MM.1S (cell line): ENCODE measurements at regions not wholly inside any gene's neighbourhood (a gene's known extent, or its start where the extent isn't known, plus 50 kb on each side); places are given as distances from the start of the nearest gene placed in this dataset.

Source experiments
- DNase-seq: peaks from one replicate; pipeline ENCODE4 v3.0.0-alpha.2; 2015
- H2AFZ ChIP-seq: fragments of 300-600 bp; sonication (generic); 2 replicates; pipeline ENCODE4 v1.6.0; 2016; ENCODE audit warnings: antibody characterized with exemption, low read length
- H3F3A ChIP-seq: fragments of 300-600 bp; sonication (generic); 2 replicates; pipeline ENCODE4 v1.6.1; 2016; ENCODE audit warnings: mild to moderate bottlenecking, antibody characterized with exemption, low read length, moderate library complexity, mixed read lengths; ENCODE audit not compliant: insufficient read depth
- H3K27ac ChIP-seq: fragments of 300-600 bp; sonication (generic); 2 replicates; pipeline ENCODE4 v1.5.1; 2016; ENCODE audit warnings: mild to moderate bottlenecking, low read length
- H3K27me3 ChIP-seq: fragments of 300-600 bp; sonication (generic); replicated peaks from 2 replicates; pipeline ENCODE4 v1.6.0; 2016; ENCODE audit warnings: low read length; ENCODE audit not compliant: insufficient read depth
- H3K36me3 ChIP-seq: fragments of 300-600 bp; sonication (generic); replicated peaks from 2 replicates; pipeline ENCODE4 v1.6.1; 2016; ENCODE audit warnings: mild to moderate bottlenecking, low read length, mixed read lengths; ENCODE audit not compliant: insufficient read depth
- H3K4me1 ChIP-seq: fragments of 300-600 bp; sonication (generic); 2 replicates; pipeline ENCODE4 v1.6.1; 2016; ENCODE audit warnings: low read length, mixed read lengths
- H3K4me2 ChIP-seq: fragments of 300-600 bp; sonication (generic); 2 replicates; pipeline ENCODE4 v1.6.0; 2016; ENCODE audit warnings: low read depth, low read length
- H3K4me3 ChIP-seq: fragments of 300-600 bp; sonication (generic); 2 replicates; pipeline ENCODE4 v1.5.1; 2016; ENCODE audit warnings: low read length, mixed read lengths
- H3K79me2 ChIP-seq: fragments of 300-600 bp; sonication (generic); 2 replicates; pipeline ENCODE4 v1.6.1; 2016; ENCODE audit warnings: mixed run types, low read length, mixed read lengths
- H3K9ac ChIP-seq: fragments of 300-600 bp; sonication (generic); 2 replicates; pipeline ENCODE4 v1.6.1; 2016; ENCODE audit warnings: low read length, mixed read lengths
- H3K9me2 ChIP-seq: fragments of 300-600 bp; sonication (generic); replicated peaks from 2 replicates; pipeline ENCODE4 v1.6.1; 2016; ENCODE audit warnings: mild to moderate bottlenecking, low read length, mixed read lengths; ENCODE audit not compliant: insufficient read depth
- H3K9me3 ChIP-seq: fragments of 300-600 bp; sonication (generic); replicated peaks from 2 replicates; pipeline ENCODE4 v1.6.1; 2016; ENCODE audit warnings: mild to moderate bottlenecking, low read length, mixed read lengths; ENCODE audit not compliant: insufficient read depth
- H4K20me1 ChIP-seq: fragments of 300-600 bp; sonication (generic); 2 replicates; pipeline ENCODE4 v1.6.1; 2016; ENCODE audit warnings: mild to moderate bottlenecking, low read length, moderate library complexity, mixed read lengths; ENCODE audit not compliant: insufficient read depth
- EZH2 ChIP-seq: fragments of 300-600 bp; sonication (generic); optimal IDR thresholded peaks from 2 replicates; pipeline ENCODE3; 2017; ENCODE audit warnings: low read depth, mild to moderate bottlenecking, antibody characterized with exemption, low read length, mixed read lengths
- EZH2phosphoT487 ChIP-seq: fragments of 300-600 bp; sonication (generic); IDR thresholded peaks from 2 replicates; pipeline ENCODE4 v1.6.1; 2018; ENCODE audit warnings: antibody characterized with exemption, low read length
- TF ChIP-seq, protein P1 (sequence below): fragments of 300-600 bp; sonication (generic); IDR thresholded peaks from 2 replicates; pipeline ENCODE4 v1.5.1; 2016; ENCODE audit warnings: antibody characterized with exemption, low read length, mixed read lengths

DNA sequence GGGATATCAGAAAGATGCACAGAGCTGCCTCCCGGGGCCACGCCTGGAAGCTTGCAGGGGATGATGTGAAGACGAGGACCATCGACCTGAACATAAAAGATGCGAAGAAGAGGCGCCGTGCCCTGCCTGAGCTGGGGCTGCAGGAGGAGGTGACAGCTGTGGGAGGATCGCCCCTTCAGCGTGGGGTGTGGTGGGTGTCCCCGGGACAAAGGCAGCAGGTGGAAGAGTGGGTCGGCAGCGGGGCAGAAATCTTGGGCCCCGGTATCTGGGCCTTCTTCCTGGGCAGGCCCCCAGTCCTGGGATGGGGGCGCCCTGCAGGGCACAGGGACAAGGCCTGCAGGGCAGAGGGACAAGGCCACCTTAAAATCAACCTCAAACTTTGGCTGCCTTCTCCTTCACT lies 134.9 kb downstream of the OR13A1 start:
- H3K9ac ChIP-seq: no peak overlapping the region
- no peak for DNase-seq
- H3K4me2 ChIP-seq: no peak overlapping the region

DNA sequence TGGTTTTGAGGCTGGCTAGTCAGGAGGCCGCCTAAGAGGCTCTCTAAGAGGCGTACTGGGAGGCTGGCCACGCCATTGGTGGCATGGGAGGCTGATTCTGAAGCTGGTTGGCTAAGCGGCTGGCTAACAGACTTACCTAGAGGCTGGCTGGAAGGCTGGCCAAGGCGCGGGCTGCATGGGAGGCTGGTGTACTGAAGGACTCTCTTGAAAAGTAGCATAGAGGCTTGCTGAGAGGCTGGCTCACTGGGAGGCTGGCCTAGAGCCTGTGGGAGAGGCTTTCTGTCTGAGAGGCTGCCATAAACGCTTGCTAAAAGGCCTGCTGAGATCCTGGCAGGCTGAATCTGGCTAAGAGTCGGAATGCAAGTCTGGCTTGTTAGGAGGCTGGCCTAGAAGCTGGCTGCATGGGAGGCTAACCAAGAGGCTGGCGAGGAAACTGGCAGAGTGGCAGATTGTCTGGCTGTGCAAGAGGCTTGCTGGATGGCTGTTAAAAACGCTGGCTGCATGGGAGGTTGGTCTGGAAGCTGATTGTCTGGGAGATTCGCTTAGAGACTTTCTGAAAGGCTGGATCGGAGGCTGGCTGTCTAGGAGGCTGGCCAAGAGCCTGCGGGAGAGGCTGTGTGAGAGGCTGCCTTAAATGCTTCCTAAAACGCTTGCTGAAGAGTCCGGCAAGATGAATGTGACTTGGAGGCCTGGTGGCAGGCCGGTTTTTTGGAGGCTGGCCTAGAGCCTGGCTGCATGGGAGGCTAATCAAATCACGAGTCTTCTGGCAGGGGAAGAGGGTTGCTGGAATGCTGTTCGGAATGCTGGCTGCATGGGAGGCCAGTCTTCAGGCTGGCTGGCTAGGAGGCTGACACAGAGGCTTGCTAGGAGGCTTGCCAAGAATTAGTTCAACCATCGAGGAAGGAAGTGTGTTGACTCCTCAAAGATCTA lies 134.2 kb downstream of the OR13A1 start:
- Histone ChIP-seq H3K36me3 (no peaks in the 10 kb centered on the region), H2AFZ (no peak overlapping the region), H3F3A (no peaks in the 10 kb centered on the region), H3K4me2 (no peak overlapping the region), H3K79me2 (no peaks in the 10 kb centered on the region), H3K27ac (no peak overlapping the region), H4K20me1 (no peaks in the 10 kb centered on the region), H3K4me3 (no peak overlapping the region), H3K4me1 (peaks cover 5% of the 10 kb centered on the region; the same call in 1 of the 2 replicates), H3K9me3 (no peaks in the 10 kb centered on the region), H3K27me3 (no peaks in the 10 kb centered on the region), H3K9me2 (no peaks in the 10 kb centered on the region), H3K9ac (no peak overlapping the region)
- no peak for DNase-seq
- TF ChIP-seq EZH2: no peak
- no peak for TF ChIP-seq EZH2phosphoT487
- TF ChIP-seq, protein P1, sequence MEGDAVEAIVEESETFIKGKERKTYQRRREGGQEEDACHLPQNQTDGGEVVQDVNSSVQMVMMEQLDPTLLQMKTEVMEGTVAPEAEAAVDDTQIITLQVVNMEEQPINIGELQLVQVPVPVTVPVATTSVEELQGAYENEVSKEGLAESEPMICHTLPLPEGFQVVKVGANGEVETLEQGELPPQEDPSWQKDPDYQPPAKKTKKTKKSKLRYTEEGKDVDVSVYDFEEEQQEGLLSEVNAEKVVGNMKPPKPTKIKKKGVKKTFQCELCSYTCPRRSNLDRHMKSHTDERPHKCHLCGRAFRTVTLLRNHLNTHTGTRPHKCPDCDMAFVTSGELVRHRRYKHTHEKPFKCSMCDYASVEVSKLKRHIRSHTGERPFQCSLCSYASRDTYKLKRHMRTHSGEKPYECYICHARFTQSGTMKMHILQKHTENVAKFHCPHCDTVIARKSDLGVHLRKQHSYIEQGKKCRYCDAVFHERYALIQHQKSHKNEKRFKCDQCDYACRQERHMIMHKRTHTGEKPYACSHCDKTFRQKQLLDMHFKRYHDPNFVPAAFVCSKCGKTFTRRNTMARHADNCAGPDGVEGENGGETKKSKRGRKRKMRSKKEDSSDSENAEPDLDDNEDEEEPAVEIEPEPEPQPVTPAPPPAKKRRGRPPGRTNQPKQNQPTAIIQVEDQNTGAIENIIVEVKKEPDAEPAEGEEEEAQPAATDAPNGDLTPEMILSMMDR: no peak

More for the DNA sequence above, 134.9 kb downstream of the OR13A1 start:
- Histone ChIP-seq H2AFZ (no peak overlapping the region), H3K4me3 (no peak overlapping the region), H3F3A (no peaks in the 10 kb centered on the region), H3K36me3 (no peaks in the 10 kb centered on the region), H3K9me3 (no peaks in the 10 kb centered on the region), H3K79me2 (no peaks in the 10 kb centered on the region), H4K20me1 (no peaks in the 10 kb centered on the region), H3K4me1 (peaks cover 5% of the 10 kb centered on the region; the same call in 1 of the 2 replicates), H3K27me3 (no peaks in the 10 kb centered on the region), H3K27ac (no peak overlapping the region), H3K9me2 (no peaks in the 10 kb centered on the region)
- TF ChIP-seq EZH2phosphoT487 (no peak), EZH2 (no peak)
- TF ChIP-seq, protein P1: no peak

DNA sequence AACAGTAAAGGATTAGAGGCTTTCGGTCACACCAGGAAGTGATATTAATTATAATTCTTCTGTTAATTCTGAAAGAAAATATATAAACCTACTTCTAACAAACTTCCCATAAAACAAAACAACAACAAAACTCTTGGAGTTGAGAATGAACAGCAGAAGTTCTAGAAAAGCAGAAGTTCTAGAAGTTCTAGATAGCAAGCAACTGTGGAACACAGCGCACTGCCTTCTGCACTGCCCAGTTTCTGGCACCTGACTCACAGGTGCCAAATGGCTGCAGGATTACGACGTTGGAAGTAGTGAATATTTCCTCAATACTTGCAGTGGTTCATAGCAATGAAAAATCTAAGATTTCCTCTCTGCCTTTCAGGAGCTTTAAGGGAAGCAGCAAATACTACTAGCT lies 132.2 kb downstream of the OR13A1 start:
- H3K4me2 ChIP-seq: no peak overlapping the region
- H3K9ac ChIP-seq: no peak overlapping the region
- H4K20me1 ChIP-seq: no peaks in the 10 kb centered on the region
- DNase-seq: no peak
- H3K4me3 ChIP-seq: no peak overlapping the region
- no peaks in the 10 kb centered on the region for H3K27me3 ChIP-seq
- TF ChIP-seq, protein P1: no peak
- TF ChIP-seq EZH2 (no peak), EZH2phosphoT487 (no peak)
- no peaks in the 10 kb centered on the region for H3K9me3 ChIP-seq
- H3K9me2 ChIP-seq: no peaks in the 10 kb centered on the region
- no peaks in the 10 kb centered on the region for H3K4me1 ChIP-seq
- H3K36me3 ChIP-seq: no peaks in the 10 kb centered on the region
- no peaks in the 10 kb centered on the region for H3F3A ChIP-seq
- H3K79me2 ChIP-seq: no peaks in the 10 kb centered on the region
- no peak overlapping the region for H2AFZ ChIP-seq
- no peak overlapping the region for H3K27ac ChIP-seq
